ENCODE measurements at regions not wholly inside any gene's neighbourhood (a gene's known extent, or its start where the extent isn't known, plus 50 kb on each side); places are given as distances from the start of the nearest gene placed in this dataset.
A peak's percentile ranks its signal among the peaks of the same experiment; 100 is the strongest.

GRCh38 chr12:3363608-3364007 is 127.4 kb upstream of the PRMT8 start:
- peak overlapping the region; percentile 4; the same call in 1 of the 2 replicates for H3K4me2 ChIP-seq (ENCODE audit: low read length)
- no peak overlapping the region for H3K9ac ChIP-seq (ENCODE audit: low read length)
- no peaks in the 10 kb centered on the region for H3K36me3 ChIP-seq (replicated peaks; ENCODE audit: low read depth, low read length)
- peaks cover 8% of the 10 kb centered on the region; the same call in 1 of the 2 replicates for H3K27me3 ChIP-seq (ENCODE audit: low read depth, low read length)
- H3K4me3 ChIP-seq (ENCODE audit: low read length): no peak overlapping the region
- no peaks in the 10 kb centered on the region for H3K9me3 ChIP-seq (ENCODE audit: insufficient read depth, low read length)
- H2AFZ ChIP-seq (ENCODE audit: low read depth, low read length): no peak overlapping the region; the same call in 1 of the 2 replicates
- TF ChIP-seq CTCF (IDR thresholded peaks at IDR 0.05; ENCODE audit: low read depth, low read length) (no peak), EZH2phosphoT487 (IDR thresholded peaks at IDR 0.05; ENCODE audit: low read depth) (no peak)
- no peaks in the 10 kb centered on the region for H4K20me1 ChIP-seq (ENCODE audit: insufficient read depth, low read length)
- H3K4me1 ChIP-seq (ENCODE audit: low read length): peaks cover 7% of the 10 kb centered on the region; the same call in 1 of the 2 replicates
- no peak overlapping the region for H3K27ac ChIP-seq (ENCODE audit: low read length)
- no peaks in the 10 kb centered on the region for H3K79me2 ChIP-seq (ENCODE audit: low read length)

- Histone ChIP-seq H3K9me3 (ENCODE audit: insufficient read depth, low read length) (no peaks in the 10 kb centered on the region), H3K9ac (ENCODE audit: low read length) (no peak overlapping the region)
These were observed 126.8 kb upstream of the PRMT8 start for GRCh38 chr12:3364226-3364625.

GRCh38 chr12:3364661-3365462 is 126.1 kb upstream of the PRMT8 start:
- H3K9me3 ChIP-seq (ENCODE audit: insufficient read depth, low read length): no peaks in the 10 kb centered on the region
- no peak overlapping the region for H2AFZ ChIP-seq (ENCODE audit: low read depth, low read length)
- H3K4me2 ChIP-seq (ENCODE audit: low read length): no peak overlapping the region

More at GRCh38 chr12:3364226-3364625, 126.8 kb upstream of the PRMT8 start:
- Histone ChIP-seq H2AFZ (ENCODE audit: low read depth, low read length) (no peak overlapping the region), H3K4me2 (ENCODE audit: low read length) (no peak overlapping the region), H3K4me3 (ENCODE audit: low read length) (no peak overlapping the region), H3K79me2 (ENCODE audit: low read length) (no peaks in the 10 kb centered on the region), H3K4me1 (ENCODE audit: low read length) (peaks cover 7% of the 10 kb centered on the region; the same call in 1 of the 2 replicates), H3K27ac (ENCODE audit: low read length) (no peak overlapping the region), H4K20me1 (ENCODE audit: insufficient read depth, low read length) (no peaks in the 10 kb centered on the region), H3K36me3 (replicated peaks; ENCODE audit: low read depth, low read length) (no peaks in the 10 kb centered on the region), H3K27me3 (ENCODE audit: low read depth, low read length) (peaks cover 8% of the 10 kb centered on the region; the same call in 1 of the 2 replicates)
- TF ChIP-seq EZH2phosphoT487 (IDR thresholded peaks at IDR 0.05; ENCODE audit: low read depth) (no peak), CTCF (IDR thresholded peaks at IDR 0.05; ENCODE audit: low read depth, low read length) (no peak)

More at GRCh38 chr12:3364661-3365462, 126.1 kb upstream of the PRMT8 start:
- no peak overlapping the region for H3K27ac ChIP-seq (ENCODE audit: low read length)
- no peak overlapping the region for H3K9ac ChIP-seq (ENCODE audit: low read length)
- H3K36me3 ChIP-seq (replicated peaks; ENCODE audit: low read depth, low read length): no peaks in the 10 kb centered on the region
- H3K4me1 ChIP-seq (ENCODE audit: low read length): peaks cover 7% of the 10 kb centered on the region; the same call in 1 of the 2 replicates
- H3K79me2 ChIP-seq (ENCODE audit: low read length): no peaks in the 10 kb centered on the region
- TF ChIP-seq CTCF (IDR thresholded peaks at IDR 0.05; ENCODE audit: low read depth, low read length) (no peak), EZH2phosphoT487 (IDR thresholded peaks at IDR 0.05; ENCODE audit: low read depth) (no peak)
- no peak overlapping the region for H3K4me3 ChIP-seq (ENCODE audit: low read length)
- H4K20me1 ChIP-seq (ENCODE audit: insufficient read depth, low read length): no peaks in the 10 kb centered on the region
- peaks cover 12% of the 10 kb centered on the region; the same call in 1 of the 2 replicates for H3K27me3 ChIP-seq (ENCODE audit: low read depth, low read length)
